SU-DHL-6 (cell line): ENCODE measurements at regions not wholly inside any gene's neighbourhood (a gene's known extent, or its start where the extent isn't known, plus 50 kb on each side); places are given as distances from the start of the nearest gene placed in this dataset.

ENCODE experiments used
- H2AFZ ChIP-seq: fragments of 200-600 bp; sonication (generic); 2 replicates; pipeline ENCODE4 v1.6.1; 2014; ENCODE audit warnings: low read depth, mild to moderate bottlenecking, moderate library complexity, mixed read lengths, antibody characterized with exemption, low read length; ENCODE audit not compliant: severe bottlenecking
- H3F3A ChIP-seq: fragments of 200-600 bp; shearing (Covaris generic); 2 replicates; pipeline ENCODE4 v1.6.0; 2016; ENCODE audit warnings: antibody characterized with exemption, mild to moderate bottlenecking; ENCODE audit not compliant: insufficient read depth
- H3K27ac ChIP-seq: fragments of 200-600 bp; sonication (generic); 2 replicates; pipeline ENCODE4 v1.5.1; 2016; ENCODE audit warnings: low read depth, mild to moderate bottlenecking, low read length, moderate library complexity, mixed read lengths
- H3K27me3 ChIP-seq: fragments of 200-600 bp; sonication (generic), shearing (Covaris generic); 2 replicates; pipeline ENCODE4 v1.6.0; 2014; ENCODE audit warnings: mild to moderate bottlenecking, low read length
- H3K36me3 ChIP-seq: fragments of 200-600 bp; sonication (generic); 2 replicates; pipeline ENCODE4 v1.6.1; 2014; ENCODE audit warnings: mild to moderate bottlenecking, low read length, mixed read lengths
- H3K4me2 ChIP-seq: fragments of 300-600, 200-600 bp; shearing (Covaris generic), sonication (generic); 2 replicates; pipeline ENCODE4 v1.6.0; 2014; ENCODE audit warnings: low read length, low read depth, mild to moderate bottlenecking; ENCODE audit not compliant: poor library complexity, severe bottlenecking
- H3K4me3 ChIP-seq: fragments of 200-600 bp; sonication (generic); 2 replicates; pipeline ENCODE4 v1.5.1; 2014; ENCODE audit warnings: antibody characterized with exemption, low read length, mild to moderate bottlenecking, mixed read lengths; ENCODE audit not compliant: insufficient read depth, poor library complexity, severe bottlenecking
- H3K79me2 ChIP-seq: fragments of 200-600 bp; sonication (generic); 2 replicates; pipeline ENCODE4 v1.6.1; 2014; ENCODE audit warnings: mild to moderate bottlenecking, low read length, moderate library complexity; ENCODE audit not compliant: insufficient read depth
- H3K9ac ChIP-seq: fragments of 200-600 bp; sonication (generic); 2 replicates; pipeline ENCODE4 v1.7.0; 2014; ENCODE audit warnings: mild to moderate bottlenecking, low read length
- H3K9me2 ChIP-seq: fragments of 200-600 bp; sonication (generic); replicated peaks from 2 replicates; pipeline ENCODE4 v1.6.1; 2014; ENCODE audit warnings: low read length; ENCODE audit not compliant: insufficient read depth
- H3K9me3 ChIP-seq: fragments of 200-600 bp; sonication (generic); 2 replicates; pipeline ENCODE4 v1.6.1; 2014; ENCODE audit warnings: low read length, mixed read lengths; ENCODE audit not compliant: insufficient read depth
- H4K20me1 ChIP-seq: fragments of 200-600 bp; sonication (generic); 2 replicates; pipeline ENCODE4 v1.6.1; 2014; ENCODE audit warnings: low read depth, mild to moderate bottlenecking, antibody characterized with exemption, low read length, moderate library complexity, mixed read lengths
- CTCF ChIP-seq: fragments of 200-600 bp; sonication (generic); IDR thresholded peaks from one replicate; pipeline ENCODE4 v1.5.1; 2017; ENCODE audit warnings: antibody characterized with exemption, mild to moderate bottlenecking, low read length, moderate library complexity; ENCODE audit not compliant: insufficient read depth, poor library complexity, severe bottlenecking
- EZH2phosphoT487 ChIP-seq: fragments of 200-600 bp; sonication (generic), shearing (Covaris generic); conservative IDR thresholded peaks from 2 replicates; pipeline ENCODE4 v1.6.1; 2018; ENCODE audit warnings: mild to moderate bottlenecking, antibody characterized with exemption, low read length, moderate library complexity, mixed read lengths

- no peaks in the 10 kb centered on the region for H4K20me1 ChIP-seq
- H3K9me2 ChIP-seq: no peaks in the 10 kb centered on the region
- TF ChIP-seq EZH2phosphoT487 (no peak), CTCF (no peak)
- no peak overlapping the region for H3K4me3 ChIP-seq
- H2AFZ ChIP-seq: no peak overlapping the region
- H3K27me3 ChIP-seq: no peaks in the 10 kb centered on the region
- no peaks in the 10 kb centered on the region for H3K36me3 ChIP-seq
- no peak overlapping the region for H3K9ac ChIP-seq
- no peak overlapping the region for H3K4me2 ChIP-seq
- H3K79me2 ChIP-seq: no peaks in the 10 kb centered on the region
- no peak overlapping the region for H3K27ac ChIP-seq
- H3K9me3 ChIP-seq: no peaks in the 10 kb centered on the region
- H3F3A ChIP-seq: no peaks in the 10 kb centered on the region
These were observed 189.2 kb downstream of the DAD1 start for GRCh38 chr14:22399776-22400175.

- no peaks in the 10 kb centered on the region for H4K20me1 ChIP-seq
- H3K9me3 ChIP-seq: no peaks in the 10 kb centered on the region
- H3K27me3 ChIP-seq: no peaks in the 10 kb centered on the region
- no peaks in the 10 kb centered on the region for H3F3A ChIP-seq
- no peaks in the 10 kb centered on the region for H3K79me2 ChIP-seq
- no peaks in the 10 kb centered on the region for H3K9me2 ChIP-seq
- no peak overlapping the region for H3K4me3 ChIP-seq
- H3K27ac ChIP-seq: no peak overlapping the region
- TF ChIP-seq EZH2phosphoT487: no peak
- no peak for TF ChIP-seq CTCF
- no peak overlapping the region for H3K4me2 ChIP-seq
- no peak overlapping the region for H3K9ac ChIP-seq
- H2AFZ ChIP-seq: no peak overlapping the region
- H3K36me3 ChIP-seq: no peaks in the 10 kb centered on the region
These were observed 191.7 kb downstream of the DAD1 start for GRCh38 chr14:22397221-22397737.

GRCh38 chr14:22395803-22396202 is 193.2 kb downstream of the DAD1 start:
- no peaks in the 10 kb centered on the region for H3K9me2 ChIP-seq
- H2AFZ ChIP-seq: no peak overlapping the region
- TF ChIP-seq CTCF (no peak), EZH2phosphoT487 (no peak)
- H3K27me3 ChIP-seq: no peaks in the 10 kb centered on the region
- no peak overlapping the region for H3K4me2 ChIP-seq
- H3K9me3 ChIP-seq: no peaks in the 10 kb centered on the region
- no peaks in the 10 kb centered on the region for H3K36me3 ChIP-seq
- no peak overlapping the region for H3K27ac ChIP-seq
- no peak overlapping the region for H3K4me3 ChIP-seq
- H3F3A ChIP-seq: no peaks in the 10 kb centered on the region
- no peaks in the 10 kb centered on the region for H3K79me2 ChIP-seq
- no peaks in the 10 kb centered on the region for H4K20me1 ChIP-seq
- H3K9ac ChIP-seq: no peak overlapping the region

GRCh38 chr14:22394616-22395015 is 194.4 kb downstream of the DAD1 start:
- no peak overlapping the region for H3K4me2 ChIP-seq
- no peaks in the 10 kb centered on the region for H3K36me3 ChIP-seq
- no peak for TF ChIP-seq CTCF
- TF ChIP-seq EZH2phosphoT487: no peak
- no peak overlapping the region for H2AFZ ChIP-seq
- no peak overlapping the region for H3K9ac ChIP-seq
- no peaks in the 10 kb centered on the region for H4K20me1 ChIP-seq
- H3F3A ChIP-seq: no peaks in the 10 kb centered on the region
- H3K27ac ChIP-seq: no peak overlapping the region
- H3K79me2 ChIP-seq: no peaks in the 10 kb centered on the region
- H3K4me3 ChIP-seq: no peak overlapping the region
- H3K9me3 ChIP-seq: no peaks in the 10 kb centered on the region
- H3K9me2 ChIP-seq: no peaks in the 10 kb centered on the region
- H3K27me3 ChIP-seq: no peaks in the 10 kb centered on the region
